Astrocyte of the cerebellum (primary cell): ENCODE measurements at regions not wholly inside any gene's neighbourhood (a gene's known extent, or its start where the extent isn't known, plus 50 kb on each side); places are given as distances from the start of the nearest gene placed in this dataset.
A peak's percentile ranks its signal among the peaks of the same experiment; 100 is the strongest.

Source experiments
- DNase-seq: peaks from one replicate; pipeline ENCODE4 v3.0.0-alpha.2; 2011; ENCODE audit warnings: low read depth
- H3K4me3 ChIP-seq: 2 replicates; pipeline ENCODE4 v1.5.1; 2011; ENCODE audit warnings: mild to moderate bottlenecking, low read depth, low read length, moderate library complexity
- in situ Hi-C: cut with HindIII; loops from 2 replicates; pipeline ENCODE4 v1.10.0; 2017; ENCODE audit warnings: low sequenced_read_pairs
- TF ChIP-seq, protein P1 (sequence below): IDR thresholded peaks from 2 replicates; pipeline ENCODE4 v1.5.1; 2012; ENCODE audit warnings: low read length, low read depth, moderate library complexity, mild to moderate bottlenecking; ENCODE audit errors: missing control alignments

GRCh38 chr14:61973981-61974380 is 211.8 kb downstream of the SNAPC1 start:
- DNase-seq, result peak; percentile 11
- H3K4me3 ChIP-seq, result no peak overlapping the region
- TF ChIP-seq, protein P1, sequence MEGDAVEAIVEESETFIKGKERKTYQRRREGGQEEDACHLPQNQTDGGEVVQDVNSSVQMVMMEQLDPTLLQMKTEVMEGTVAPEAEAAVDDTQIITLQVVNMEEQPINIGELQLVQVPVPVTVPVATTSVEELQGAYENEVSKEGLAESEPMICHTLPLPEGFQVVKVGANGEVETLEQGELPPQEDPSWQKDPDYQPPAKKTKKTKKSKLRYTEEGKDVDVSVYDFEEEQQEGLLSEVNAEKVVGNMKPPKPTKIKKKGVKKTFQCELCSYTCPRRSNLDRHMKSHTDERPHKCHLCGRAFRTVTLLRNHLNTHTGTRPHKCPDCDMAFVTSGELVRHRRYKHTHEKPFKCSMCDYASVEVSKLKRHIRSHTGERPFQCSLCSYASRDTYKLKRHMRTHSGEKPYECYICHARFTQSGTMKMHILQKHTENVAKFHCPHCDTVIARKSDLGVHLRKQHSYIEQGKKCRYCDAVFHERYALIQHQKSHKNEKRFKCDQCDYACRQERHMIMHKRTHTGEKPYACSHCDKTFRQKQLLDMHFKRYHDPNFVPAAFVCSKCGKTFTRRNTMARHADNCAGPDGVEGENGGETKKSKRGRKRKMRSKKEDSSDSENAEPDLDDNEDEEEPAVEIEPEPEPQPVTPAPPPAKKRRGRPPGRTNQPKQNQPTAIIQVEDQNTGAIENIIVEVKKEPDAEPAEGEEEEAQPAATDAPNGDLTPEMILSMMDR, result no peak
- in situ Hi-C loops, result no loop called here

GRCh38 chr14:61977217-61977616 is 215.0 kb downstream of the SNAPC1 start:
- in situ Hi-C loops, result no loop called here
- TF ChIP-seq, protein P1, result no peak
- H3K4me3 ChIP-seq, result no peak overlapping the region
- DNase-seq, result no peak

- no peak for DNase-seq
- TF ChIP-seq, protein P1, result no peak
- in situ Hi-C loops, result no loop called here
- H3K4me3 ChIP-seq, result no peak overlapping the region
Observed at GRCh38 chr14:61988240-61988639, 226.0 kb downstream of the SNAPC1 start.

DNA sequence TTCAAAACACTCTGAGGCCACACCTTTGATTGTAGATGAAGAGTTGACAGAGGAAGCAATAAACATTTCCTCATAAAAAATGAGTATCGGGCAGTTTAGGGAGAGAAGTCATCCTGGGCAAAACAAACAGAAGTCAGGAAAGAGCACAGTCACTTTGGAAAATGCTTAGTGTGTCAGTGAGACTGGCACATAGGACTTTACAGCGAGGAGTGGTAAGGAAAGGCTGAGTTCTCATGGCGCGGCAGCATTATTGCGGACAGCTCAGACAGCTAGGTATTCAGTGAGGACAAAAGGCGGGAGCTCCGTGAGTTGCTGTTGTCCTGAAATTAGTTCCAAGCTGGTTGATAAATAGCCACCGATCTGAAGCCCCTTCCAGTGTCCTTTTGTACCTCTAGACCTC is 229.9 kb downstream of the SNAPC1 start:
- no peak for DNase-seq
- in situ Hi-C loops, result no loop called here
- TF ChIP-seq, protein P1, result no peak
- H3K4me3 ChIP-seq, result no peak overlapping the region

GRCh38 chr14:61992926-61993325 is 230.7 kb downstream of the SNAPC1 start:
- in situ Hi-C loops, result no loop called here
- TF ChIP-seq, protein P1, result no peak
- DNase-seq, result no peak
- no peak overlapping the region for H3K4me3 ChIP-seq

- TF ChIP-seq, protein P1, result no peak
- H3K4me3 ChIP-seq, result no peak overlapping the region
- in situ Hi-C loops, result no loop called here
- no peak for DNase-seq
Observed at GRCh38 chr14:61994589-61994988, 232.4 kb downstream of the SNAPC1 start.

GRCh38 chr14:61996753-61997152 is 234.5 kb downstream of the SNAPC1 start:
- in situ Hi-C loops, result no loop called here
- DNase-seq, result no peak
- TF ChIP-seq, protein P1, result no peak
- no peak overlapping the region for H3K4me3 ChIP-seq
